ENCODE measurements at regions not wholly inside any gene's neighbourhood (a gene's known extent, or its start where the extent isn't known, plus 50 kb on each side); places are given as distances from the start of the nearest gene placed in this dataset.

- DNase-seq (ENCODE audit: low read depth) = no peak
Measured at GRCh38 chr9:134272302-134273023, 53.8 kb upstream of the RXRA start.

GRCh38 chr9:134273647-134274046 is 52.6 kb upstream of the RXRA start:
- DNase-seq (ENCODE audit: low read depth) = no peak

GRCh38 chr9:134275375-134275774 is 50.9 kb upstream of the RXRA start:
- DNase-seq (ENCODE audit: low read depth) = no peak

GRCh38 chr9:134276453-134277245 is 49.6 kb upstream of the RXRA start:
- no peak for DNase-seq (ENCODE audit: low read depth)

Measured in Daoy (cell line).